OCI-LY1 (cell line): ENCODE measurements at regions not wholly inside any gene's neighbourhood (a gene's known extent, or its start where the extent isn't known, plus 50 kb on each side); places are given as distances from the start of the nearest gene placed in this dataset.

Experiments used
- H2AFZ ChIP-seq: fragments of 200-600 bp; sonication (generic), shearing (Covaris generic); 2 replicates; pipeline ENCODE4 v1.6.0; 2014; ENCODE audit warnings: antibody characterized with exemption, mild to moderate bottlenecking, low read length
- H3F3A ChIP-seq: fragments of 200-600 bp; sonication (generic), shearing (Covaris generic); 2 replicates; pipeline ENCODE4 v1.6.0; 2014; ENCODE audit warnings: mild to moderate bottlenecking, antibody characterized with exemption, low read length, moderate library complexity; ENCODE audit not compliant: insufficient read depth
- H3K27ac ChIP-seq: fragments of 200-600 bp; sonication (generic); 2 replicates; pipeline ENCODE4 v1.5.1; 2014; ENCODE audit warnings: low read length, mixed run types, mild to moderate bottlenecking, low read depth; ENCODE audit not compliant: poor library complexity, severe bottlenecking
- H3K27me3 ChIP-seq: fragments of 200-600 bp; sonication (generic); 2 replicates; pipeline ENCODE4 v1.6.0; 2014; ENCODE audit warnings: antibody characterized with exemption, mild to moderate bottlenecking, low read length, moderate library complexity; ENCODE audit not compliant: insufficient read depth
- H3K36me3 ChIP-seq: fragments of 200-600 bp; sonication (generic); 2 replicates; pipeline ENCODE4 v1.6.1; 2014; ENCODE audit warnings: mild to moderate bottlenecking, antibody characterized with exemption, low read length, moderate library complexity, mixed read lengths; ENCODE audit not compliant: insufficient read depth
- H3K4me1 ChIP-seq: fragments of 200-600 bp; sonication (generic); 2 replicates; pipeline ENCODE4 v1.5.1; 2014; ENCODE audit warnings: mild to moderate bottlenecking, low read length, moderate library complexity; ENCODE audit not compliant: insufficient read depth, severe bottlenecking
- H3K4me2 ChIP-seq: fragments of 200-600 bp; sonication (generic), shearing (Covaris generic); 2 replicates; pipeline ENCODE4 v1.6.1; 2014; ENCODE audit warnings: low read length
- H3K4me3 ChIP-seq: fragments of 200-600 bp; sonication (generic); 2 replicates; pipeline ENCODE4 v1.5.1; 2014; ENCODE audit warnings: low read length, low read depth, mild to moderate bottlenecking, mixed read lengths; ENCODE audit not compliant: poor library complexity, severe bottlenecking
- H3K79me2 ChIP-seq: fragments of 200-600 bp; shearing (Covaris generic); 2 replicates; pipeline ENCODE4 v1.6.1; 2016; ENCODE audit warnings: mixed run types, low read length, mixed read lengths; ENCODE audit not compliant: insufficient read depth
- H3K9ac ChIP-seq: fragments of 200-600 bp; sonication (generic), shearing (Covaris generic); 2 replicates; pipeline ENCODE4 v1.6.1; 2014; ENCODE audit warnings: mild to moderate bottlenecking, low read length, mixed read lengths
- H3K9me2 ChIP-seq: fragments of 200-600 bp; sonication (generic), shearing (Covaris generic); 2 replicates; pipeline ENCODE4 v1.6.1; 2014; ENCODE audit warnings: low read depth, mild to moderate bottlenecking, low read length, mixed read lengths
- H3K9me3 ChIP-seq: fragments of 200-600 bp; shearing (Covaris generic); 2 replicates; pipeline ENCODE4 v1.6.1; 2014; ENCODE audit warnings: low read length, mixed read lengths
- H4K20me1 ChIP-seq: fragments of 200-600 bp; sonication (generic), shearing (Covaris generic); 2 replicates; pipeline ENCODE4 v1.6.0; 2016; ENCODE audit warnings: mild to moderate bottlenecking, low read length; ENCODE audit not compliant: insufficient read depth
- EZH2 ChIP-seq: fragments of 200-600 bp; sonication (generic), shearing (Covaris generic); IDR thresholded peaks from 2 replicates; pipeline ENCODE4 v1.8.0; 2017; ENCODE audit warnings: borderline replicate concordance, mixed run types, mild to moderate bottlenecking, antibody characterized with exemption, low read length, moderate library complexity, mixed read lengths
- TF ChIP-seq, protein P1 (sequence below): fragments of 200-600 bp; sonication (generic), shearing (Covaris generic); IDR thresholded peaks from 2 replicates; pipeline ENCODE4 v1.5.1; 2017; ENCODE audit warnings: mild to moderate bottlenecking, antibody characterized with exemption, low read length, moderate library complexity, mixed read lengths

DNA sequence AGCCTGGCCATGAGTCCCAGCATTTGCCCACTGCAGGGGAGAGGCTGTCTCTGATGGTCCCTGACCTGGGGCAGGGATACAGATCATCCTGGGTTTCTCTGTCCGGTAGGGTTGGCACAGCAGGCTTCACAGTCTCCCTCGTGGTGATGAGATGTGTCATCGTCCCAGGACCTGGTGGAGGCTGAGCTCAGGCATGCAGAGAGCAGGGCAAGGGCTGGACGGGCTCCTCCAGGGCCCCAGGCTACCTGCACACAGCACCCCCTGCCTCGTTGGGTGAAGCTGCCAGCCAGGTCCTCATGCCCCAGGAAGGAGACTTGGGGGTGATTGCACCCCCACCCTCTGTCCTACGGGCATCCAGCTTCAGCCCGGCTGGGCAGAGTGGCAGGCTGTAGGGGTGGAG is 155.8 kb upstream of the GSE1 start:
- Histone ChIP-seq H3K27me3 (peaks cover 5% of the 10 kb centered on the region), H3F3A (no peaks in the 10 kb centered on the region), H3K4me3 (no peak overlapping the region), H4K20me1 (no peaks in the 10 kb centered on the region), H2AFZ (no peak overlapping the region), H3K36me3 (no peaks in the 10 kb centered on the region), H3K79me2 (no peaks in the 10 kb centered on the region), H3K4me1 (peaks cover 28% of the 10 kb centered on the region), H3K9me2 (no peaks in the 10 kb centered on the region), H3K4me2 (no peak overlapping the region), H3K9me3 (no peaks in the 10 kb centered on the region), H3K27ac (no peak overlapping the region), H3K9ac (no peak overlapping the region)
- TF ChIP-seq, protein P1, sequence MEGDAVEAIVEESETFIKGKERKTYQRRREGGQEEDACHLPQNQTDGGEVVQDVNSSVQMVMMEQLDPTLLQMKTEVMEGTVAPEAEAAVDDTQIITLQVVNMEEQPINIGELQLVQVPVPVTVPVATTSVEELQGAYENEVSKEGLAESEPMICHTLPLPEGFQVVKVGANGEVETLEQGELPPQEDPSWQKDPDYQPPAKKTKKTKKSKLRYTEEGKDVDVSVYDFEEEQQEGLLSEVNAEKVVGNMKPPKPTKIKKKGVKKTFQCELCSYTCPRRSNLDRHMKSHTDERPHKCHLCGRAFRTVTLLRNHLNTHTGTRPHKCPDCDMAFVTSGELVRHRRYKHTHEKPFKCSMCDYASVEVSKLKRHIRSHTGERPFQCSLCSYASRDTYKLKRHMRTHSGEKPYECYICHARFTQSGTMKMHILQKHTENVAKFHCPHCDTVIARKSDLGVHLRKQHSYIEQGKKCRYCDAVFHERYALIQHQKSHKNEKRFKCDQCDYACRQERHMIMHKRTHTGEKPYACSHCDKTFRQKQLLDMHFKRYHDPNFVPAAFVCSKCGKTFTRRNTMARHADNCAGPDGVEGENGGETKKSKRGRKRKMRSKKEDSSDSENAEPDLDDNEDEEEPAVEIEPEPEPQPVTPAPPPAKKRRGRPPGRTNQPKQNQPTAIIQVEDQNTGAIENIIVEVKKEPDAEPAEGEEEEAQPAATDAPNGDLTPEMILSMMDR: no peak

DNA sequence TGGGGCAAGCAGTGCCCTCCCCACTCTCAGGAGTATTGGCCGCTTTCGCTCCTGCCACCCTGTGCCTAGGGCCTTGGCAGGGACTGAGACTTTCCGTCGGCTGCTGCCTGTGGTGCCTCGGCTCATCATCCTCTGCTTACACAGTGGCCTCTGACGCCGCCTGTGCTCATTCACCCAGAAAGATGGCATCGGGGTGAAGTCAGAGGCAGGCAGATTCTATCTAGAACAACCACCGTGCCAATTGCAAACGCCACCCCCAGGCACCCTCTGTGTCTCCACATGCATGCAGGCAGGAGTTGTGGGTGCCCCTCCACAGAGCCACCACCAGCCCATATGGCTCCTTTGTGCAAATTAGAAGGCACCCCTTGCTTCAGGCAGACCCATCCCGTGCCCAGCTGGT is 154.2 kb upstream of the GSE1 start:
- H3K4me3 ChIP-seq: no peak overlapping the region
- peaks cover 5% of the 10 kb centered on the region for H3K27me3 ChIP-seq
- no peak overlapping the region for H2AFZ ChIP-seq
- H3K27ac ChIP-seq: no peak overlapping the region
- no peaks in the 10 kb centered on the region for H3K79me2 ChIP-seq
- no peaks in the 10 kb centered on the region for H3K9me2 ChIP-seq
- peaks cover 29% of the 10 kb centered on the region for H3K4me1 ChIP-seq
- H3F3A ChIP-seq: no peaks in the 10 kb centered on the region
- no peak for TF ChIP-seq EZH2
- TF ChIP-seq, protein P1: no peak
- H3K9me3 ChIP-seq: no peaks in the 10 kb centered on the region
- no peaks in the 10 kb centered on the region for H4K20me1 ChIP-seq
- no peak overlapping the region for H3K9ac ChIP-seq
- no peaks in the 10 kb centered on the region for H3K36me3 ChIP-seq
- H3K4me2 ChIP-seq: no peak overlapping the region; the same call in 1 of the 2 replicates

DNA sequence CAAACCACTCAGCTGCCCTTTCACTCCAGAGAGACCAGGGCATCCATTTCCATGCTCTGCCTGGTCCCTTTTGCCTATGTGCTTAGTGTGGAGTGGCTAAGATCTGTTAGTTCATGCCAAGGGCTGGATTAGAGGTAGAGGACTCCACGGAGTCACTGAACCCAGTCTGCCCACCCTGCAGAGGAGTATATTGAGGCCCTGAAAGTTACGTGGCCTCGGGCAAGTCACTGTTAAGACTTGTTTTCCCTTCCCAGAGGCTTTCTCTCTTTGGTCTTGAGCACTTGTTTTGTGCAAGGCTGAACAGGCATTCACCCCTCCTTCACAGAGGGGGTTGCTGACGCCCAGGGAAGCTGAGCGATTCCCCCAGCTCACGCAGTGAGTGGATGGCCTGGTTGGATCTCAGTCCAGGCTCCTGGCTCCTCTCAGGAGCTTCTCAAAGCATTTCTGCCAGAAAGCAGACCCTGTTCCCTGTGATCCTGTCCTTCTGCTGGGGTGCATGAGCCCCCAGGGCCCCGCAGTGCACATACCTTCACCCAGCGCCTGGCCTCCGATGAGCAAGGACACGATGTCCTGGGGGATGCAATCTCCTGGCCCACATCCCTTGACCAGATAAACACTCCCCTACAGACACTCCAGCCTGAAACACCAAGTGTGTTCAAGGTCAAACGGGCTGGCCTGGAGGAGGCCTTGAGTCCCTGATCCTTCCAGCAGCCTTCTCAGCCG is 153.4 kb upstream of the GSE1 start:
- H3K27me3 ChIP-seq: peaks cover 5% of the 10 kb centered on the region
- no peaks in the 10 kb centered on the region for H4K20me1 ChIP-seq
- no peak overlapping the region for H2AFZ ChIP-seq
- H3K79me2 ChIP-seq: no peaks in the 10 kb centered on the region
- H3K27ac ChIP-seq: no peak overlapping the region
- no peaks in the 10 kb centered on the region for H3K9me3 ChIP-seq
- no peak overlapping the region for H3K4me3 ChIP-seq
- H3F3A ChIP-seq: no peaks in the 10 kb centered on the region
- no peak for TF ChIP-seq EZH2
- TF ChIP-seq, protein P1: no peak
- no peaks in the 10 kb centered on the region for H3K9me2 ChIP-seq
- no peaks in the 10 kb centered on the region for H3K36me3 ChIP-seq
- no peak overlapping the region for H3K9ac ChIP-seq
- no peak overlapping the region for H3K4me2 ChIP-seq
- H3K4me1 ChIP-seq: peaks cover 29% of the 10 kb centered on the region
